Peyer's patch (tissue), 4 donors: ENCODE measurements at regions not wholly inside any gene's neighbourhood (a gene's known extent, or its start where the extent isn't known, plus 50 kb on each side); places are given as distances from the start of the nearest gene placed in this dataset.
A peak's percentile ranks its signal among the peaks of the same experiment; 100 is the strongest.
"Not testable (repeated sequence)": the region's sequence is repeated elsewhere in the genome, so short reads cannot be mapped to it uniquely, and the experiment has no call there.

Source experiments
- DNase-seq, 3 donors: peaks; one replicate each; pipeline ENCODE4 v3.0.0-alpha.2; 2017 to 2019
- H3K27ac ChIP-seq, 4 donors: fragments of 200-600 bp; sonication (generic); one replicate each; pipeline ENCODE4 v1.5.1; 2016 to 2019
- H3K27me3 ChIP-seq, 2 donors: fragments of 200-600 bp; sonication (generic); one replicate each; pipeline ENCODE4 v1.5.1; 2019
- H3K36me3 ChIP-seq, 3 donors: fragments of 200-600 bp; sonication (generic); one replicate each; pipeline ENCODE4 v1.5.1; 2016 to 2019
- H3K4me1 ChIP-seq, 4 donors: fragments of 200-600 bp; sonication (generic); one replicate each; pipeline ENCODE4 v1.5.1; 2016 to 2019
- H3K4me3 ChIP-seq, 4 donors: fragments of 200-600 bp; sonication (generic); 1 replicate in 3 of 4; 2 replicates in 1 of 4; pipeline ENCODE4 v1.5.1; 2016 to 2019; ENCODE audit warnings: mild to moderate bottlenecking in 1 of 4
- H3K9me3 ChIP-seq, 4 donors: fragments of 200-600 bp; sonication (generic); one replicate each; pipeline ENCODE4 v1.5.1; 2016 to 2019; ENCODE audit warnings: mild to moderate bottlenecking in 1 of 4
- CTCF ChIP-seq, 6 experiments: fragments of 450-650 bp in 4 of 6; fragments of 200-600 bp in 2 of 6; sonication (generic) in 1 of 6; IDR thresholded peaks; one replicate each; pipeline ENCODE4 v1.5.1; 2017 to 2019; ENCODE audit warnings: antibody characterized with exemption in 6 of 6, mild to moderate bottlenecking in 3 of 6, moderate library complexity in 1 of 6
- POLR2A ChIP-seq, 2 donors: fragments of 450-650 bp; IDR thresholded peaks; one replicate each; pipeline ENCODE4 v1.5.1; 2017; ENCODE audit warnings: antibody characterized with exemption in 2 of 2, mild to moderate bottlenecking in 2 of 2, moderate library complexity in 2 of 2

DNA sequence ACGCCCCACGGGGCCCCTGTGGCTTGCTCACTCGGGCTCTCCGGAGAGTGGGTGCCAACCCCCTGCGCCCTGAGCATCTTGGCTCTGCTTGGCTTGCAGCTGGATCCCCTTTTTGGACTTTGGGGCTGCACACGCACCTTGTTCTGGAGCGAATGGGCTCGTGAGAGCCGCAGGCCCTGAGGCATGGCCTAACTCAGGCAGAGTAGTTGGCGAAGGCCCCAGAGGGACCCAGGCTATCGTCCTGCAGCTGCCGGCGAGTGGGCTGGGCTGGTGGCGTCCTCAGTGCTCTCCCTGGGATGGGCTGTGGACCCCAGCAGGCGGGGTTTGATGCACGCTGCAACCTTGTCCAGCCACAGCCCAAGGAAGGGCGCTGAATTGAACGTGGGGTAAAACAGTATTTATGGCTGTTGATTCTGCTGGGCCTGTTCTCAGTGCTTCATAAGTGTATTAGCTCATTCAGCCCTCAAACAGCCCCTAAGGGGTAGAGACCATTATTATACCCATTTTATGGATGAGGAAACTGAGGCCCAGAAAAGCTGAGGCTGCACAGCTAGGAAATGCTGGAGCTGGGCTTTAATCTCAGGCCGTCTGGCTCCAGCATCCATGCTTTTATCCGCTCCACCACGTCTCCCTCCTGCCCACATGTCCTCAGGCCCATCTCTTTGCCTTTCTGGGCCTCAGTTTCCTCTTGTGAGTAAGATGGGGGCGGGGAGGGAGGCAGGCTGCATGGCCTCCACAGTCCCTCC is 171.2 kb upstream of the CIBAR2 start:
- no peak overlapping the region for H3K4me3 ChIP-seq
- H3K36me3 ChIP-seq = no peaks in the 10 kb centered on the region
- no peak overlapping the region for H3K27ac ChIP-seq
- no peak for DNase-seq
- H3K9me3 ChIP-seq = no peaks in the 10 kb centered on the region
- TF ChIP-seq CTCF (IDR thresholded peaks at IDR 0.05) = no peak
- no peak for TF ChIP-seq POLR2A (IDR thresholded peaks at IDR 0.05)
- H3K4me1 ChIP-seq = no peaks in the 10 kb centered on the region
- no peaks in the 10 kb centered on the region for H3K27me3 ChIP-seq

DNA sequence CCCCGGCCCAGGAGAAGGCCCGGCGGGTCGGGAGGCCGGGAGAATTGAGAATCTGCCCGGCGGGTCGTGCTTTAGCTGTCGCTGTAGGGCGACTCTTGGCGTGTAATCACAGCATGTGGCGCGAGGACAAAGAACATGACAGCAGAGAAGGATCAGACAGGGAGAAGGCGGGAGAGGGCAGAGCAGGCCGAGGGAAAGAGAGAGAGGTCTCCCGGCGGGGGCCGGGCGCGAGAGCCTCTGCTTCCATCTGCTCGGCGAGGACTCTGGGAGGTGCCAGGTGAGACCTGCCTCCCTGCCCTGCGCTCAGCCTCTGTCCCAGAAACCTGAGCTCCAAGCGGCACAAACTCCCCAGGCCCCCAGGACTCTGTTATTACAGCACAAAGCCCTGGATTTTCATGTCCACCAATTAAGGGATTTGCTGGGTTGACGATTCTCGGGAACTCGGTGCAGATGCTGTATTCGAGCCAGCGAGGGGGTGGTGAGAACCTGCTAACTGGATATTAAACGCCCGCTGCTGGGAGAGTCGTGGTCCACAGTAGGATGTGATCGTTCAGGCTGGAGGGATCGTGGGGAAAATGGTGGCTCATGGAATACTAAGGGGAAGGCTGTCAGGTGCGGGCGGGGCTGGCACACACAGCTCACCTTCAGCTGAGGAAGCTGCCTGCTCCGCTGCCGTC is 172.0 kb upstream of the CIBAR2 start:
- H3K27ac ChIP-seq = no peak overlapping the region
- no peaks in the 10 kb centered on the region for H3K36me3 ChIP-seq
- no peak overlapping the region for H3K4me3 ChIP-seq
- H3K9me3 ChIP-seq = no peaks in the 10 kb centered on the region
- no peak for TF ChIP-seq POLR2A (IDR thresholded peaks at IDR 0.05)
- TF ChIP-seq CTCF (IDR thresholded peaks at IDR 0.05) = no peak
- DNase-seq = no peak
- H3K4me1 ChIP-seq = peaks cover 0 to 7% (median 0%) of the 10 kb centered on the region in 4 donors
- no peaks in the 10 kb centered on the region for H3K27me3 ChIP-seq

GRCh38 chr16:85285681-85286065 is 173.4 kb upstream of the CIBAR2 start:
- Histone ChIP-seq H3K4me1 (peaks cover 0 to 10% (median 0%) of the 10 kb centered on the region in 4 donors), H3K27ac (peak overlapping the region in 1 of 4 donors; percentile 54), H3K27me3 (no peaks in the 10 kb centered on the region), H3K4me3 (no peak overlapping the region), H3K36me3 (no peaks in the 10 kb centered on the region), H3K9me3 (no peaks in the 10 kb centered on the region)
- TF ChIP-seq POLR2A (IDR thresholded peaks at IDR 0.05) (no peak), CTCF (IDR thresholded peaks at IDR 0.05) (no peak)
- no peak for DNase-seq

DNA sequence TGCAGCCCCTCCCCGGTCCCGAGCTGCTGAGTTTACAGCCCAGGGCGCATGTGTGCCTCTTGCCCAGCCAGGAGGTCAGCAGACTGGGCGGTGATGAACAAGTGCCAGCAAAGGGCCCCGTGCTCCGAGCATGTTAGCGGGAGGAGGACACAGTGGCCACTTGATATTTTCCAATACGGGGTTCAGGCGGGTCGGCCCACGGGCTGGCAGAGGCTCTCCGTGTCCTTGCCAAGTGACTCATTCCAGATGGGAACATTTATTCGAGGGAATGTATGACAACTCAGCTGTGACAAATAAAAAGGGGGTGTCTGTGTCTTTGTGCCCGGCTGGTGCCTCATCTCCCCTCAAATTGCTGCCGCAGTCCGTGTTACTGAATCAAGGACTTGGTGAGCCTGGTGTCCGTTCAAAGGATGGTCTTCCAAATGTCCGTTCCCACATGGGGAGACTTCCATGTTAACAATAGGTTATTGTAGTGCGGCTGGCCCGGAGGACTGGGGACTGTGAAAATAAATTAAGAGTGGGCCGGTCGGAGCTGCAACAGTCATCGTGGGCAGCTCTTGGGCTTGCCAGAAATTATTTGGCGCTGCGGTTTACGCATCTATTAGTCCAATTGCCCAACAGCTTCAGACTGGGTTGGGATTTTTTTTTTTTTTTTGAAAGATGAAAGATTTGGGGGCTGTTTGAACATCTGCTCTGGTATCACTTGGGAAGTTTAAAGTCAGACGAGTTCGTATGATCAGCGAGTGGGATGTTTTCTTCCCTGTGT is 174.0 kb upstream of the CIBAR2 start:
- H3K27me3 ChIP-seq = no peaks in the 10 kb centered on the region
- no peak overlapping the region for H3K4me3 ChIP-seq
- H3K9me3 ChIP-seq = no peaks in the 10 kb centered on the region
- H3K27ac ChIP-seq = peak overlapping the region in 2 of 4 donors; percentile 43 to 54
- H3K36me3 ChIP-seq = no peaks in the 10 kb centered on the region
- H3K4me1 ChIP-seq = peaks cover 0 to 16% (median 0%) of the 10 kb centered on the region in 4 donors
- TF ChIP-seq CTCF (IDR thresholded peaks at IDR 0.05) (no peak), POLR2A (IDR thresholded peaks at IDR 0.05) (no peak)
- DNase-seq = no peak

- DNase-seq = no peak
- Histone ChIP-seq H3K9me3 (no peaks in the 10 kb centered on the region), H3K27me3 (no peaks in the 10 kb centered on the region), H3K4me3 (peak overlapping the region in 1 of 4 donors; percentile 2), H3K27ac (peak overlapping the region in 2 of 4 donors; percentile 43 to 54), H3K4me1 (peaks cover 0 to 24% (median 0%) of the 10 kb centered on the region in 4 donors), H3K36me3 (no peaks in the 10 kb centered on the region)
- TF ChIP-seq POLR2A (IDR thresholded peaks at IDR 0.05) (no peak), CTCF (IDR thresholded peaks at IDR 0.05) (no peak)
Observed at GRCh38 chr16:85286951-85287814, 174.9 kb upstream of the CIBAR2 start.

DNA sequence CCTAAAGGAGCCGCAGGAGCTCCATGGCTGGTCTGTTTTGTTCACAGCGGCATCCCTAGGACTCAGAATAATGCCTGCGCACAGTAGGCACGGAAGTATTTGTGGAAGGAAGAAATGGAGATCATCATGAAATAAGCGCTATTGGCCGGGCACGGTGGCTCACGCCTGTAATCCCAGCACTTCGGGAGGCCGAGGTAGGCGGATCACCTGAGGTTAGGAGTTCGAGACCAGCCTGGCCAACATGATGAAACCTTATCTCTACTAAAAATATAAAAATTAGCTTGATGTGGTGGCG is 175.5 kb upstream of the CIBAR2 start:
- not testable (repeated sequence) for H3K4me3 ChIP-seq, H3K27me3 ChIP-seq, H3K9me3 ChIP-seq, H3K36me3 ChIP-seq, H3K27ac ChIP-seq, DNase-seq
- peaks cover 0 to 24% (median 0%) of the 10 kb centered on the region in 4 donors for H3K4me1 ChIP-seq
